Neural cell (in vitro differentiated cells): ENCODE measurements at regions not wholly inside any gene's neighbourhood (a gene's known extent, or its start where the extent isn't known, plus 50 kb on each side); places are given as distances from the start of the nearest gene placed in this dataset.
A peak's percentile ranks its signal among the peaks of the same experiment; 100 is the strongest.

Experiments
- H2AFZ ChIP-seq: fragments of 200-600, 300-800 bp; sonication (generic), shearing (Covaris generic); 2 replicates; pipeline ENCODE4 v1.6.0; 2014; ENCODE audit warnings: low read depth, mild to moderate bottlenecking, antibody characterized with exemption, low read length, moderate library complexity
- H3F3A ChIP-seq: fragments of 200-600 bp; shearing (Covaris generic); 2 replicates; pipeline ENCODE4 v1.6.1; 2016; ENCODE audit warnings: mild to moderate bottlenecking, moderate library complexity, mixed read lengths, antibody characterized with exemption, low read length; ENCODE audit not compliant: insufficient read depth, poor library complexity, severe bottlenecking
- H3K27ac ChIP-seq: fragments of 200-600, 300-800 bp; sonication (generic), shearing (Covaris generic); 2 replicates; pipeline ENCODE4 v1.5.1; 2014; ENCODE audit warnings: mild to moderate bottlenecking, low read length, moderate library complexity
- H3K27me3 ChIP-seq: fragments of 300-800, 200-600 bp; sonication (generic), shearing (Covaris generic); 2 replicates; pipeline ENCODE4 v1.6.0; 2014; ENCODE audit warnings: mild to moderate bottlenecking, low read depth, low read length, moderate library complexity; ENCODE audit not compliant: insufficient read depth
- H3K36me3 ChIP-seq: fragments of 300-800, 200-600 bp; sonication (generic), shearing (Covaris generic); 2 replicates; pipeline ENCODE4 v1.5.1; 2014; ENCODE audit warnings: mild to moderate bottlenecking, antibody characterized with exemption, low read length, moderate library complexity; ENCODE audit not compliant: insufficient read depth
- H3K4me2 ChIP-seq: fragments of 300-800, 200-600 bp; sonication (generic), shearing (Covaris generic); 2 replicates; pipeline ENCODE4 v1.6.0; 2014; ENCODE audit warnings: mild to moderate bottlenecking, low read length
- H3K4me3 ChIP-seq: fragments of 300-800, 200-600 bp; sonication (generic), shearing (Covaris generic); 2 replicates; pipeline ENCODE4 v1.5.1; 2014; ENCODE audit warnings: mild to moderate bottlenecking, low read length, moderate library complexity
- H3K79me2 ChIP-seq: fragments of 200-600 bp; shearing (Covaris generic); replicated peaks from 2 replicates; pipeline ENCODE4 v1.6.0; 2014; ENCODE audit warnings: mild to moderate bottlenecking, low read length, moderate library complexity; ENCODE audit not compliant: insufficient read depth
- H3K9ac ChIP-seq: fragments of 300-800, 200-600 bp; sonication (generic), shearing (Covaris generic); 2 replicates; pipeline ENCODE4 v1.6.1; 2016; ENCODE audit warnings: mild to moderate bottlenecking, low read length, mixed read lengths
- H3K9me2 ChIP-seq: fragments of 200-600 bp; shearing (Covaris generic); 2 replicates; pipeline ENCODE4 v1.6.1; 2016; ENCODE audit warnings: mild to moderate bottlenecking, low read length, mixed read lengths; ENCODE audit not compliant: insufficient read depth
- H3K9me3 ChIP-seq: fragments of 200-600, 300-800 bp; sonication (generic), shearing (Covaris generic); 2 replicates; pipeline ENCODE4 v1.6.1; 2016; ENCODE audit warnings: mild to moderate bottlenecking, mixed run types, low read length, moderate library complexity, mixed read lengths
- H4K20me1 ChIP-seq: fragments of 200-600 bp; shearing (Covaris generic); 2 replicates; pipeline ENCODE4 v1.6.1; 2016; ENCODE audit warnings: mild to moderate bottlenecking, mixed run types; ENCODE audit not compliant: insufficient read depth
- EP300 ChIP-seq: fragments of 450-650 bp; conservative IDR thresholded peaks from 2 replicates; pipeline ENCODE4 v1.6.1; 2014; ENCODE audit warnings: antibody characterized with exemption, mild to moderate bottlenecking, moderate library complexity; ENCODE audit not compliant: poor library complexity, severe bottlenecking
- EZH2 ChIP-seq: fragments of 200-600, 300-800 bp; shearing (Covaris generic), sonication (generic); IDR thresholded peaks from 2 replicates; pipeline ENCODE4 v1.6.1; 2014; ENCODE audit warnings: antibody characterized with exemption, low read length, borderline replicate concordance, mild to moderate bottlenecking; ENCODE audit not compliant: insufficient read depth, poor library complexity, severe bottlenecking
- MXI1 ChIP-seq: fragments of 450-650 bp; conservative IDR thresholded peaks from 2 replicates; pipeline ENCODE4 v1.6.1; 2014; ENCODE audit warnings: antibody characterized with exemption, mild to moderate bottlenecking; ENCODE audit not compliant: poor library complexity, severe bottlenecking
- POLR2AphosphoS5 ChIP-seq: IDR thresholded peaks from 2 replicates; pipeline ENCODE4 v1.6.1; 2012
- RAD21 ChIP-seq: fragments of 450-650 bp; conservative IDR thresholded peaks from 2 replicates; pipeline ENCODE4 v1.6.1; 2014; ENCODE audit warnings: antibody characterized with exemption, mild to moderate bottlenecking, moderate library complexity
- SMC3 ChIP-seq: fragments of 450-650 bp; conservative IDR thresholded peaks from 2 replicates; pipeline ENCODE4 v1.6.1; 2014; ENCODE audit warnings: antibody characterized with exemption, mild to moderate bottlenecking, moderate library complexity; ENCODE audit not compliant: poor library complexity
- TAF1 ChIP-seq: IDR thresholded peaks from 2 replicates; pipeline ENCODE4 v1.6.1; 2012; ENCODE audit warnings: low read depth
- TF ChIP-seq, protein P1 (sequence below): IDR thresholded peaks from 2 replicates; pipeline ENCODE4 v1.6.1; 2012; ENCODE audit warnings: borderline replicate concordance
- TF ChIP-seq, protein P2 (sequence below): fragments of 450-650 bp; IDR thresholded peaks from 2 replicates; pipeline ENCODE4 v1.5.1; 2014; ENCODE audit warnings: antibody characterized with exemption, mild to moderate bottlenecking, moderate library complexity; ENCODE audit not compliant: poor library complexity, severe bottlenecking

DNA sequence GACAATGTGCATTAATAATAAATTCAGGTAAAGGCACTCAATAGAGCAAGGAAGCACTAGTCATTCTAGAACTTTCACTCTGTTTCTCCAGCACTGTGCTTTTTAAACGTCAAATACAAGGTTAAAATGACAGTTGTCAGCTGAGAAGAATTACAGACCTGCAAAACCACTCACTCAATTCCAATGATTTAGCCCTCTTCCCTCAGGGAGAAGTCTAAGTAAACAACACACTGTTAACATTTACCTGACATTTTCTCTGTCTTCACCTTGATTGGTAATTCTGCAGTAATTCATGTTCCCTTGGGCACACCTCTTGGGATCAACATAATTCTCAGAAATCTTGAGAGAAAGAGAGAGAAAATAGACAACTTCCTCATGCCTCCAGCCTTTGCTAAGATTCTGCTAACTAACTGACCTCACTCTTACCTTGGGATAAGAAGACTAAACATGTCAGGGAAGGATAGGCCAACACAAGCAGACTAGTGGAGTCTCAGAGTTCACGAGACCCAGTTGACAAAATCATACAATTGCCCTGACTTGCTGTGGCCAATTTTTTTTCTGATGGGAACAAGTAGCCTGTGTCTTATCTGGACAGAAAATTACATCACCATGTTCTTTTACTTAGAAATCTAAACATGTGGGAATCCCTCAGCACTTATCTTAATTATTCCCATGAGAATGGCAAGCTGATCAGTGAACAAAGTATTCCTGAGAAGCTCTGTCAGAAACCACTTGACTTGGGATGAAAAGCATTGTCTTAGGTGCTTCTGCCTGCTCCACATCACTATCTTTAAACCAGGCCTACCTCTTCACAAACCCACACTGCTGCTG is 516.8 kb upstream of the FAT3 start:
- Histone ChIP-seq H3F3A (no peaks in the 10 kb centered on the region), H4K20me1 (no peaks in the 10 kb centered on the region), H3K4me2 (no peak overlapping the region), H3K9me3 (no peaks in the 10 kb centered on the region), H3K27ac (no peak overlapping the region), H2AFZ (no peak overlapping the region), H3K79me2 (no peaks in the 10 kb centered on the region), H3K4me3 (no peak overlapping the region), H3K9ac (no peak overlapping the region), H3K9me2 (no peaks in the 10 kb centered on the region), H3K36me3 (no peaks in the 10 kb centered on the region), H3K27me3 (no peaks in the 10 kb centered on the region)
- TF ChIP-seq POLR2AphosphoS5 (peak; percentile 93), SMC3 (no peak), MXI1 (no peak), EZH2 (no peak), EP300 (peak; percentile 92), RAD21 (peak; percentile 24)

DNA sequence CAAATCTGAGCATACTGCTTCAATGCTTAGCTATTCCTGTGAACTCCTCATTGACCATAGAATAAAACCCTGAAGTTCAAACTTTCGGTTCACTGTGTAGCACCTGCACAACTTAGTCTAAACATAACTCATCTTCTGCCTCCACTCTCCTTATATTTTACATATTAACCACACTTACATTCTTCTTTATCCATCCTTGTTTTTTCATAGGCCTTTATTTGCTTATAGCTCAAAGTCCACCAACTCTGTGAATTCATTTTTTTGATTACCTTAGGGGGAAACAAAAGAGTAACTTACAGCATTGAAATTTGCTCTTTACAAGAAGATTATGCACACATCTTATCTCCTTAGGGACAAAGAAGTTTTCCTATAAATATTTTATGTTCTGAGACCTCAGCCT is 521.6 kb upstream of the FAT3 start:
- H3K4me2 ChIP-seq: no peak overlapping the region

More for the DNA sequence above, 521.6 kb upstream of the FAT3 start:
- Histone ChIP-seq H3K27me3 (no peaks in the 10 kb centered on the region), H3K27ac (no peak overlapping the region), H2AFZ (no peak overlapping the region), H3K4me3 (no peak overlapping the region), H4K20me1 (no peaks in the 10 kb centered on the region), H3K36me3 (no peaks in the 10 kb centered on the region), H3F3A (peaks cover 5% of the 10 kb centered on the region), H3K9me3 (no peaks in the 10 kb centered on the region), H3K9me2 (no peaks in the 10 kb centered on the region), H3K79me2 (no peaks in the 10 kb centered on the region), H3K9ac (no peak overlapping the region)
- TF ChIP-seq RAD21 (no peak), EP300 (no peak), SMC3 (no peak), POLR2AphosphoS5 (no peak), EZH2 (no peak), TAF1 (no peak), MXI1 (no peak)
- TF ChIP-seq, protein P1, sequence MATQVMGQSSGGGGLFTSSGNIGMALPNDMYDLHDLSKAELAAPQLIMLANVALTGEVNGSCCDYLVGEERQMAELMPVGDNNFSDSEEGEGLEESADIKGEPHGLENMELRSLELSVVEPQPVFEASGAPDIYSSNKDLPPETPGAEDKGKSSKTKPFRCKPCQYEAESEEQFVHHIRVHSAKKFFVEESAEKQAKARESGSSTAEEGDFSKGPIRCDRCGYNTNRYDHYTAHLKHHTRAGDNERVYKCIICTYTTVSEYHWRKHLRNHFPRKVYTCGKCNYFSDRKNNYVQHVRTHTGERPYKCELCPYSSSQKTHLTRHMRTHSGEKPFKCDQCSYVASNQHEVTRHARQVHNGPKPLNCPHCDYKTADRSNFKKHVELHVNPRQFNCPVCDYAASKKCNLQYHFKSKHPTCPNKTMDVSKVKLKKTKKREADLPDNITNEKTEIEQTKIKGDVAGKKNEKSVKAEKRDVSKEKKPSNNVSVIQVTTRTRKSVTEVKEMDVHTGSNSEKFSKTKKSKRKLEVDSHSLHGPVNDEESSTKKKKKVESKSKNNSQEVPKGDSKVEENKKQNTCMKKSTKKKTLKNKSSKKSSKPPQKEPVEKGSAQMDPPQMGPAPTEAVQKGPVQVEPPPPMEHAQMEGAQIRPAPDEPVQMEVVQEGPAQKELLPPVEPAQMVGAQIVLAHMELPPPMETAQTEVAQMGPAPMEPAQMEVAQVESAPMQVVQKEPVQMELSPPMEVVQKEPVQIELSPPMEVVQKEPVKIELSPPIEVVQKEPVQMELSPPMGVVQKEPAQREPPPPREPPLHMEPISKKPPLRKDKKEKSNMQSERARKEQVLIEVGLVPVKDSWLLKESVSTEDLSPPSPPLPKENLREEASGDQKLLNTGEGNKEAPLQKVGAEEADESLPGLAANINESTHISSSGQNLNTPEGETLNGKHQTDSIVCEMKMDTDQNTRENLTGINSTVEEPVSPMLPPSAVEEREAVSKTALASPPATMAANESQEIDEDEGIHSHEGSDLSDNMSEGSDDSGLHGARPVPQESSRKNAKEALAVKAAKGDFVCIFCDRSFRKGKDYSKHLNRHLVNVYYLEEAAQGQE: no peak
- TF ChIP-seq, protein P2, sequence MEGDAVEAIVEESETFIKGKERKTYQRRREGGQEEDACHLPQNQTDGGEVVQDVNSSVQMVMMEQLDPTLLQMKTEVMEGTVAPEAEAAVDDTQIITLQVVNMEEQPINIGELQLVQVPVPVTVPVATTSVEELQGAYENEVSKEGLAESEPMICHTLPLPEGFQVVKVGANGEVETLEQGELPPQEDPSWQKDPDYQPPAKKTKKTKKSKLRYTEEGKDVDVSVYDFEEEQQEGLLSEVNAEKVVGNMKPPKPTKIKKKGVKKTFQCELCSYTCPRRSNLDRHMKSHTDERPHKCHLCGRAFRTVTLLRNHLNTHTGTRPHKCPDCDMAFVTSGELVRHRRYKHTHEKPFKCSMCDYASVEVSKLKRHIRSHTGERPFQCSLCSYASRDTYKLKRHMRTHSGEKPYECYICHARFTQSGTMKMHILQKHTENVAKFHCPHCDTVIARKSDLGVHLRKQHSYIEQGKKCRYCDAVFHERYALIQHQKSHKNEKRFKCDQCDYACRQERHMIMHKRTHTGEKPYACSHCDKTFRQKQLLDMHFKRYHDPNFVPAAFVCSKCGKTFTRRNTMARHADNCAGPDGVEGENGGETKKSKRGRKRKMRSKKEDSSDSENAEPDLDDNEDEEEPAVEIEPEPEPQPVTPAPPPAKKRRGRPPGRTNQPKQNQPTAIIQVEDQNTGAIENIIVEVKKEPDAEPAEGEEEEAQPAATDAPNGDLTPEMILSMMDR: no peak
